SIG-M5 treated with dmso at 0.1 percent for 504 hours (cell line): ENCODE measurements at regions not wholly inside any gene's neighbourhood (a gene's known extent, or its start where the extent isn't known, plus 50 kb on each side); places are given as distances from the start of the nearest gene placed in this dataset.

Experiments
- DNase-seq: peaks from one replicate; lab custom pipeline; 2025; ENCODE audit not compliant: unreplicated experiment; lab: John Stamatoyannopoulos, UW

- DNase-seq = no peak
These were observed 51.3 kb downstream of the BLTP1 start for GRCh38 chr4:122203407-122203806.

- no peak for DNase-seq
These were observed 53.6 kb downstream of the BLTP1 start for GRCh38 chr4:122205687-122206086.

- DNase-seq = no peak
These were observed 60.7 kb downstream of the BLTP1 start for GRCh38 chr4:122212880-122213279.

- DNase-seq = no peak
These were observed 66.6 kb downstream of the BLTP1 start for GRCh38 chr4:122218762-122219161.

DNA sequence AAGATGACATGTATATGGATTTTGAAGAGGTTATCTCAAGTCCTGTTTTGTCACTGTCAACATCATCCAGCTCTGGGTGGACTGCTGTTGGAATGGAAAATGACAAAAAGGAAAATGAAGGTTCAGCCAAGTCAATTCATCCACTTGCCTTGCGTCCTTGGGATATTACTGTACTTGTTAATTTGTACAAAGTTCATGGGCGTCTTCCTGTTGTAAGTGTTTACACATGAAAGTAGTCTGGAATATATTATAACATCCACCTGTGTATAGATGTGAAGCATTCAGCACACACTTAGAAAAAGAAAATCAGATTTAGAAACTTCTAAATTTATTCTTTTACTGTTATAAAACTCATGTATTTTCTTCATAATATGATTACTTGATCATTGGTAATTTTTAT lies 67.2 kb downstream of the BLTP1 start:
- DNase-seq = no peak

DNA sequence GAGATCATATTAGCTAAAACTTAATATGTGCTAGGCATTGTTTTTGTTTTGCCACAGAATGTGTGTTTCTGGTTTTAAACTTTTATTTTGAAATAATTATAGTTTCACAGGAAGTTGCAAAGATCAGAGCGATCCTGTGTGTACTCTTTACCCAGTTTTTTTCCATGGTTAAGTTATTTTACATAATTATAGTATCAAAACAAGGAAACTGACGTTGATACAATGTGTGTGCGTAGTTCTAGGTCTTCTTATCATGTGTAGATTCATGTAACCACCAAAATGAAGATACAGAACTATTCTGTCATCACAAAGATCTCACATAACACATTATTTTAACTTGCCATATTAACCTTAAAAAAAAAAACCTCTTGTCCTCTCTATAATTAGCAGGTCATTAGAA lies 69.2 kb downstream of the BLTP1 start:
- DNase-seq = no peak

GRCh38 chr4:122224348-122224747 lies 72.2 kb downstream of the BLTP1 start:
- peak; percentile 7 for DNase-seq

- no peak for DNase-seq
These were observed 75.1 kb downstream of the BLTP1 start for GRCh38 chr4:122227202-122227601.

DNA sequence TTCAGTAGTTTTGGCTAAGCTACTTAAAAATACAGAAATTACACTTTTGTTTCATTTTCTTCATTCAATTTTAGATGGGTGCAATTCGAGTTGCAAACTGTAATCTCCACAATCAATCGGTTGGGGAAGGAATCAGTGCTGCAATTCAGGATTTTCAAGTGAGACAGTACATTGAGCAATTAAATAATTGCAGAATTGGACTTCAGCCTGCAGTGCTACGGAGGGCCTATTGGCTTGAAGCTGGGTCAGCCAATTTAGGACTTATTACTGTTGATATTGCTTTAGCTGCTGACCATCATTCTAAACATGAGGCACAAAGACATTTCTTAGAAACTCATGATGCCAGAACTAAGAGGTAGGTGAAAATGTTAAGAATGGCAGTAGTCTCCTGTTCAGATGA lies 77.7 kb downstream of the BLTP1 start:
- DNase-seq = no peak

GRCh38 chr4:122232633-122233032 lies 80.5 kb downstream of the BLTP1 start:
- no peak for DNase-seq

GRCh38 chr4:122234686-122235085 lies 82.6 kb downstream of the BLTP1 start:
- DNase-seq = no peak

DNA sequence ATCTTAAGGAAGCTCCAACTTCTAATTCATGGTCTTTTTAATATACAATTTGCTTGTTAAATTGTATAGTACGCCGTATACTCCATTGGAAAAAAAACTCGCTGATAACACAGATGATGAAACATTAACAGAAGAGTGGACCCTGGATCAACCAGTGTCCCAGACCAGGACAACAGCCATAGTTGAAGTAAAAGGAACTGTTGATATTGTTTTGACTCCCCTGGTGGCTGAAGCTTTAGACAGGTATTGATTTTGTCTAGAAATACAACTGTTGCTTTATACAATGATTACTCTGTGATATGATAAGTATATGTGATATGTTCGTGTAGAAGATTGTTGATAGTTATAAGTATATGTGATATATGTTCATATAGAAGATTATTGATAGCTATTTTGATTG lies 91.7 kb downstream of the BLTP1 start:
- no peak for DNase-seq

DNA sequence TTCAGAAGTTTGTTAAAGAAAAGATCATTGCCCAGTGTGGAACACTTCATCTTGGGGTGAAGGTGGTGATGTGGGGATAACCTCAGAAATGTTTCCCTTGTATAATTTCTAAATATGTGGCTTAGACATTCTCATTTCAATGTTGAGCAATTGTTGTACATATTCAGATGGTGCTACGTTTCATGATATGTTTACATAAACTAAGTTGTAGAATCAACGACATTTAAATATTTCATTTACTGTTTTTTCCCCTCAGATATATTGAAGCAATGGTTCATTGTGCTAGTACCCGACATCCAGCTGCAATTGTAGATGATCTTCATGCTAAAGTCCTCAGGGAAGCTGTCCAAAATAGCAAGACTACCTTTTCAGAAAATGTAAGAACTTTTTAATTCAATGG lies 92.6 kb downstream of the BLTP1 start:
- no peak for DNase-seq

DNA sequence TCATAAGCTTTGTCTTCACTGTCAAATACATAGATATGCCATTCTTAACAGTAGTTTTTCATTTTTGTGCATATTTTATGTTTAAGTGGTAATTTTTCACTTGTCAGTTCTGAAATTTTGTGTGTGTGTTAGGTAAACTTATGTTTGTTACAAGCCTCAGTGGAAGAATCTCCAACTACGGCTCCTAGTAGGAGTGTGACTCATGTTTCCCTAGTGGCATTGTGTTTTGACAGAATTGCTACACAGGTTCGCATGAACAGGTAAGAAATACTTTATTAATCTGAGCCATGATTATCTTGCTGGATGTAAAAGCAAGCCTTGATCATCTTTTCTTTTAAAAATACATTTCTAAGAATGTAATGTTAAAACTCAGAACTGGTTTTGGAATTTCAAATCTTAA lies 94.4 kb downstream of the BLTP1 start:
- no peak for DNase-seq

DNA sequence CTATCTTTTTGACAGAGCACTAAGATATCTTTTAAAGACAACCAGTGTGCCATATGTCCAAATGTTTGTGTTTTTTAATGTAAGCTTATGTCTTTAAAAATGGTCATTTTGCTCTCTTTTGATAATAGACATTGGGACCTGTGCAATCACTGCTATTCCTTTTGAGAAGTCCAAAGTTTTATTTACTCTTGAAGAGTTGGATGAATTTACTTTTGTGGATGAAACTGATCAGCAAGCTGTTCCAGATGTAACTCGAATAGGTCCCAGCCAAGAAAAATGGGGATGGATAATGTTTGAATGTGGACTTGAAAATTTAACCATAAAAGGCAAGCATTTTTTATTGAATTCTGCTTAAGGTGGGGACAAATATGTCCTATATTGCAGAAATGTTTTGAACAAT lies 97.2 kb downstream of the BLTP1 start:
- DNase-seq = no peak

GRCh38 chr4:122252584-122252983 lies 100.5 kb downstream of the BLTP1 start:
- DNase-seq = no peak

- no peak for DNase-seq
These were observed 107.7 kb downstream of the BLTP1 start for GRCh38 chr4:122259849-122260248.

DNA sequence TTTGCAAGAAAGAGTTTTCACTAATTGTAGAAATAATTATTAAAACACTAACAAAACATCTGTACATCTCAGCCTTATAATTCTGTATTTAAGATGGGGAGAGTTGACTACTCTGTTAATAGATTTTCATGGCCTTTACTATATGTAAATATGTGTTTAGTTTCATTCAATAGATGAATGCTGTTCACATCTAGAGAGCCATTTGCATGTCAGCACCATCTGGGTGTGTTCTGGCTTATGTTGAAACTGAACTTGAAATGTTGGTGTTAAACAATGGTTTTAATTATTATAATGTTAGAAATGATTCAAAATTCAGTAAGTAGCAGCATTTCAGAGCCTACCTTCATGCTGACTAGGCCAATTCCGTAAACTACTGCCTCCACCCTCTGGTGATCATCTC lies 102.5 kb upstream of the ADAD1 start:
- no peak for DNase-seq

DNA sequence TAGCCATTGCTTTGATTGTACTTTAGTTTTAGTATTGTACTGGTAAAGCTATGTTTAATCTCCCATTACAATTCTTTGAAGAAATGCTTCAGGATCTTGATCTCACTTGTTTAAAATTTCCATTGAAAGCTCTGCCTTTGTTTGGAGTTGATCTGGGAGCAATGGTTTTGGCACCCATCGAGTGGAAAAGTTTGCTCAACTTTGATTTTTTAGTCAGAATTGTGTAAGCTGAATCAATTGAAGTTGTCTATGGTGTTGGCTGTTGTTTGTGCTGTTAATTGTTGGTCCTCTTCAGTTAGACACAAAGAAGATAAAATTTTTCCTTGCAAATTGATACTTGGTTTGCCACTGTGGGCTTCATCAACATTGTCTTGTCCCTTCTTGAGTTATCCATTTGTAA lies 99.8 kb upstream of the ADAD1 start:
- DNase-seq = no peak

- no peak for DNase-seq
These were observed 99.1 kb upstream of the ADAD1 start for GRCh38 chr4:122279670-122280069.

GRCh38 chr4:122285285-122285684 lies 93.5 kb upstream of the ADAD1 start:
- DNase-seq = no peak

DNA sequence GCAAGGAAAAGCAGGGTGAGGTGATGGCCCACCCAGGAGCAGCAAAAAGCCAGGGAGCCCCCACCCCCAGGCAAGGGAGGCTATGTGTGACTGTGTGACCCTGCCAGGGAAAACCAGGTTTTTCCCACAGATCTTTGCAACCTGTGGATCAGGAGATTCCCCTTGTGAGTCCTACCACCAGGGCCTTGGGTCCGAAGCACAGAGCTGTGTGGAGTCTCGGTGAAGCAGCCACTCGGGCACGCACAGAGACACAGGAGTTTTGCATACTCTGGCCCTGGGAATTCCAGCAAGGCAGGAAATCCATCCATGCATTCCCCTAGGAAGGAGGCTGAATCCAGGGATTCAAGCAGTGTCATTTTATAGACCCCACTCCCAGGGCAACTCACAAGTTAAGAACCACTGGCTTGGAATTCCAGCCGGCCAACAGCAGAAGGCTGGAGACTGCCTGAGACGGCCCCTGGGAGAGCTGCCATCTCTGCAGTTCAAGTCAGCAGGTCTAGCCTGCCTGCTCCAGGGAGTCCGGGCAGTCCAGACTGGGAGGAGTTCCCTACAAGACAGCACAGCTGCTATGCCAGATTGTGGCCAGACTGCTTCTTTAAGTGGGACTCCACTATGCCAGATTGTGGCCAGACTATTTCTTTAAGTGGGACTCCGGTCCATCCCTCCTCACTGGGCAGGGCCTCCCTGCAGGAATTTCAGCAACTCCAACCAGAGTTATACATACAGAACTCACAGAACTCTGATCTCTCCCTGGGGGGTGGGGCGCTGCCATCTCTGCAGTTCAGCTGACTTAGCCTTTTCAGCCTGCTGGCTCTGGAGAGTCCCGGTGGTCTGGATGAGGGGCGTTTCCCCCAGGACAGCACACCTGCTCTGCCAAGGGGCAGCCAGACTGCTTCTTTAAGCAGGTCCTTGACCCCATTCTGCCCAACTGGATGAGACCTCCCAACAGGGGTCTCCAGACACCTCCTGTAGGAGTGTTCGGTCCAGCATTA lies 85.1 kb upstream of the ADAD1 start:
- no peak for DNase-seq

DNA sequence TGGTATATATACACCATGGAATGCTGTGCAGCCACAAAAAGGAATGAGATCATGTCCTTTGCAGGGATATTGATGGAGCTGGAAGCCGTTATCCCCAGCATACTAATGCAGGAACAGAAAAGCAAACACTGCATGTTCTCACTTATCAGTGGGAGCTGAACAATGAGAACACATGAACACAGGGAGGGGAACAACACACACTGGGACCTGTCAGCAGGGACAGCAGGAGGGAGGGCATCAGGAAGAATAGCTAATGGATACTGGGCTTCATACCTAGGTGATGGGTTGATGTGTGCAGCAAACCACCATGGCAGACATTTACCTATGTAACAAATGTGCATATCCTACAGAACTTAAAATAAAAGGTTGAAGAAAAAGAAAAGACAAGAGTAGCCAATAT lies 81.1 kb upstream of the ADAD1 start:
- no peak for DNase-seq
